HG03175 (cell line): ENCODE measurements at regions not wholly inside any gene's neighbourhood (a gene's known extent, or its start where the extent isn't known, plus 50 kb on each side); places are given as distances from the start of the nearest gene placed in this dataset.

Experiments used
- ATAC-seq: cut with Tn5 transposase; IDR thresholded peaks from one replicate; pipeline ENCODE4 v1.9.1; 2021; ENCODE audit warnings: mild to moderate bottlenecking, moderate library complexity; ENCODE audit not compliant: unreplicated experiment

DNA sequence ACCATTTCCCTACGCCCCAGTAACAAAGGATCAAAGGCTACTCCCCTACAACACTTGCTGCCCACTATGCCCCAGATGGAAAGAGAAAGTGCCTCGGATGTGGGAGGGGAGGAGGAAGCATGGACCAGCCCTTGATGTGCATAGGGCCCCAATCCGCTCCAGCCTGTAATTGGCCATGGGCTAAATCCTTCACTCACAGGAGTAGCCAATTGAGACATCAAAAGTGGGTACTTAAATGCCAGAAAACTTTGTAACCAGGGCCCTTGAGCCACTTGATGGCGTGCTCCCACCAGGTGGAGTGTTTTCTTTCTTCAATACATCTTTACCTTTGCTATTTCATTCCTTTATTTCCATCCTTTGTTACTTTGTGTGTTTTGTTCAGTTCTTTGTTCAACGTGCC is 500.5 kb upstream of the LRRN3 start:
- ATAC-seq = no peak

DNA sequence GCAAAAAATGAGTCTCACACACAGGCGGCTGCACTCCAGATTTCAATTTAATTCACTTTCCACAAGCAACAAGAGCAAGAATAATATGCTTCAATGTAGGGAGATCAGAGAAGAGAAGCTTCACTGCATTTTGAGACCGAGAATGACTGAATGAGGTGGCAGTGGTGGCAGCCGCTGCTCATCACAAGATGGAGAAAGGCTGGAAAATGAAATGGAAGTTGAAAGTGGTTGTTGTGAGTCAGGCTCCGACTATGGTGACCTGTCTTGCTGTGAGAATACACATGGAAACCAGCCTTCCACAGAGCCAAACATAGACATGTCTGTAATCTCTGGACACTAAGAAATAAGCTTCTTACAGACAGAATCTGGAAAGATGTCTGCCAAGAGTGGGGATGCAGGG is 499.6 kb upstream of the LRRN3 start:
- no peak for ATAC-seq

DNA sequence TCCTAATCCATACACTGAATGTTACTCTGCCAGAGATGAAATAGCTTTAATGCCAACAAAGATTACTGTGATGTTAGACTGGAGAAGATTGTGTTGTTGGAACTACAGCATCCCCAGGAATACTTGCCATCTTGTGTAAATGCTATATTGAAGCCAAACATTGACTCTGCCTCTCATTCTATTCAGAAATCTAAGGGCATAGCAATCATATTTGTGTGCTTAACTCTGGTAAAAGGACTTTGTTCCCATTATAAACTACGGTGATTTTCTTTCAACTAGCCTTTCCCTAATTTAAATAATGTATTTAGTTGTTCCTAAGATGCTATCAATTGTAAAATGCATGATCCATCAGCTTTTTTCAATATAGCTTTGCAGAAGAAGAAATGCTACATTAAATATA is 498.4 kb upstream of the LRRN3 start:
- no peak for ATAC-seq

- ATAC-seq = no peak
Measured at GRCh38 chr7:110593355-110593754, 497.6 kb upstream of the LRRN3 start.

GRCh38 chr7:110595694-110596093 is 495.2 kb upstream of the LRRN3 start:
- no peak for ATAC-seq

DNA sequence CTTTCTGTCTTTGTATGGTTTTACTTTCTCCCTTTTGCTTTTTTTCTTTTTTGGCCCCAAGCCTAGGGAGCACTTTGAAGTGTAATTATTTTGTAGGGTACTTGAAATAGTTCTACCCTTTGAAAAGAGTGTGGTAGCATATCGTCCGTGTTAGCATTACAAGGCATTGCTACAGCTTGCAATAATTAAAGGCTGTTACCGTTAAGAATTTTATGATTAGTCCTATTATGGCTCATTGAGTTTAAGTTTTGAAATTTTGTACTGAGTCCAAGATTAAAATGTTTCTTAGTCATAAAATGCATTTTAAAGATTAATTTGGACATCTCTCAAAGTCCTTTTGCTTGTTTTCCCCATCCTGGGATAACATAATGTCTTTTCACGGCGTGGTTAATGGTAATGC is 490.0 kb upstream of the LRRN3 start:
- ATAC-seq = no peak

DNA sequence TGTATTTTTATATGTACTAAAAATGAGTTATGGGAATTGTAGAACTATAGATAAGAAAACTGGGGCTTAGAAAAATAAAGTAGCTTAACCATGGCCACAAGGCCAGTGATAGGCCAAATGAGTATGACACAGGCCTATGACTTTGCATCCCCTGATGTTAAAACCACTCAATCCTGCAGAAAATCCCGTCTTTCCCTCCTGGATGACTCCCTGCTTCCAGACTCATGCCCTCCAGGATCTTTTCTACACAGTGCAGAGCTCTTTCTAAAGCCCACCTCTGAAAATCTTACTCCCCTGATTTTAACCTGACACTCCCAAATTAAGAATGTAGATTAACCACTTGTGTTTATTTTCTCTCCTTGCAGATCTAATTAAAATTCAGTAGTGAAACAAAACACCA is 489.2 kb upstream of the LRRN3 start:
- no peak for ATAC-seq

DNA sequence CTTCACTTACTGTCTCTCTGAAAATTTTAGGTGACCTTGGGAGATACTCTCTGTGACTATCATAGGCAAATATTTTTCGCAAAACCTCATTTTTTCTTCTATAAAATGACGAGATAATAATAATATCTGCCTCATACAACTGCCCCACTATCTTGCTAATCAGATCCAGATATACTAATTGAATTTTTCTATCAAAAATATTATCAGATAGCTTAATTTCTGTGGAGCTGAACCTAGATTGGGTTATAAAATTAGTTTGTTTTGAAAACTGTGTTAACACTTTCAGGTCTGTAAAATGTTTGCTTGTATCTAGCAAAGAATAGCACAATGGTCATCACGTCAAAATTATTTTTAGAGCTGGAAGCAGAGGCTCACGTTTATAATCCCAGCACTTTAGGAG is 486.7 kb upstream of the LRRN3 start:
- ATAC-seq = no peak

- ATAC-seq = no peak
Measured at GRCh38 chr7:110604885-110605284, 486.0 kb upstream of the LRRN3 start.

- no peak for ATAC-seq
Measured at GRCh38 chr7:110607050-110607857, 483.7 kb upstream of the LRRN3 start.

- no peak for ATAC-seq
Measured at GRCh38 chr7:110609336-110609735, 481.6 kb upstream of the LRRN3 start.

DNA sequence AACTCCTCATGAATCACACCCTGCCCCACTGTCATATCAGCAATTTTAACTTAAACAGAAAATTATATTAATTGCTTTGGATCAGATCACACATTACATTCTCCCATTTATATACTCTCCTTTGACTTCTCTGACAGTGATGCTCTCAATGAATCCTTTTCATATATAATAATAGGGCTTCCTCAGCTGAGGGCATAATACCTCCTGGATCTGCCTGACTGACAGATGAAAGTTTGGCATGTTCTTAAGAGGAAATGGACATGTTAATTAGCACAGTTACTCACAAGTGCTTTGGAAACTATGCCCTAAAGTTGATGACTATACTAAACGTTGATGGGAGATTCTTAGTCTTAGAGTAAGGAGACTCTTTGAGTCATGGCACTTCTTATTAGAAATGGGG is 478.2 kb upstream of the LRRN3 start:
- ATAC-seq = no peak
